ENCODE measurements at regions not wholly inside any gene's neighbourhood (a gene's known extent, or its start where the extent isn't known, plus 50 kb on each side); places are given as distances from the start of the nearest gene placed in this dataset.

DNA sequence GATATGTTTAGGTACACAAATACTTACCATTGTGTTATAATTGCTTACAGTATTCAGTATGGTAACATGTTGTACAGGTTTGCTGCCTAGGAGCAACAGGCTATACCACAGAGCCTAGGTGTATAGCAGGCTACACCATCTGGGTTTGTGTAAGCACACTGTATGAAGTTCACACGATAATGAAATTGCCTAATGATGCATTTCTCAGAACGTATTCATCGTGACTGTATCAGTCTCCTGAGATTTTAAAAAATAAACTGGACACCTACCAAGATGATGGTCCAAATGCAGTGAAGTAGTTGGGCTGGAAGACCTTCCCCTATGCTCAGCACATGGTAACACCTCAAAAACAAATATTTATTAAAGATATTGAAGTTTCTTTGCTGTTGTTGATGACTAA is 103.3 kb upstream of the NFIB start:
- Histone ChIP-seq H3K4me1 (ENCODE audit: insufficient read depth, low read length, poor library complexity, severe bottlenecking) (peaks cover 27% of the 10 kb centered on the region), H3K27ac (ENCODE audit: low read depth, low read length, poor library complexity, severe bottlenecking) (no peak overlapping the region), H3K4me3 (ENCODE audit: low read depth, low read length, poor library complexity, severe bottlenecking) (no peak overlapping the region), H3K36me3 (ENCODE audit: insufficient read depth, low read length, poor library complexity, severe bottlenecking) (no peaks in the 10 kb centered on the region), H3K9me3 (ENCODE audit: low read depth, low read length, poor library complexity, severe bottlenecking) (no peaks in the 10 kb centered on the region), H3K27me3 (replicated peaks; ENCODE audit: insufficient read depth, low read depth, low read length, poor library complexity) (no peaks in the 10 kb centered on the region)
- ChIA-PET CTCF (no interaction called here), POLR2A (ENCODE audit: low non-redundant PET) (no interaction called here)
- intact Hi-C loops (cut with micrococcal nuclease; ENCODE audit: unreplicated experiment), result loop anchor here (5.0 to 10.0 kb wide), 2 partner anchors 95 to 392 kb away; no protein-coding TSS in a partner anchor
- BruUV-seq (replicated peaks), result no TSS peak
- TF ChIP-seq, protein P1, sequence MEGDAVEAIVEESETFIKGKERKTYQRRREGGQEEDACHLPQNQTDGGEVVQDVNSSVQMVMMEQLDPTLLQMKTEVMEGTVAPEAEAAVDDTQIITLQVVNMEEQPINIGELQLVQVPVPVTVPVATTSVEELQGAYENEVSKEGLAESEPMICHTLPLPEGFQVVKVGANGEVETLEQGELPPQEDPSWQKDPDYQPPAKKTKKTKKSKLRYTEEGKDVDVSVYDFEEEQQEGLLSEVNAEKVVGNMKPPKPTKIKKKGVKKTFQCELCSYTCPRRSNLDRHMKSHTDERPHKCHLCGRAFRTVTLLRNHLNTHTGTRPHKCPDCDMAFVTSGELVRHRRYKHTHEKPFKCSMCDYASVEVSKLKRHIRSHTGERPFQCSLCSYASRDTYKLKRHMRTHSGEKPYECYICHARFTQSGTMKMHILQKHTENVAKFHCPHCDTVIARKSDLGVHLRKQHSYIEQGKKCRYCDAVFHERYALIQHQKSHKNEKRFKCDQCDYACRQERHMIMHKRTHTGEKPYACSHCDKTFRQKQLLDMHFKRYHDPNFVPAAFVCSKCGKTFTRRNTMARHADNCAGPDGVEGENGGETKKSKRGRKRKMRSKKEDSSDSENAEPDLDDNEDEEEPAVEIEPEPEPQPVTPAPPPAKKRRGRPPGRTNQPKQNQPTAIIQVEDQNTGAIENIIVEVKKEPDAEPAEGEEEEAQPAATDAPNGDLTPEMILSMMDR (conservative IDR thresholded peaks at IDR 0.05; ENCODE audit: low read depth, low read length), result no peak
- no peak for TF ChIP-seq EZH2 (IDR thresholded peaks at IDR 0.05; ENCODE audit: borderline replicate concordance, low read depth, low read length, poor library complexity, severe bottlenecking)
- no peak for DNase-seq (ENCODE audit: low spot score)

DNA sequence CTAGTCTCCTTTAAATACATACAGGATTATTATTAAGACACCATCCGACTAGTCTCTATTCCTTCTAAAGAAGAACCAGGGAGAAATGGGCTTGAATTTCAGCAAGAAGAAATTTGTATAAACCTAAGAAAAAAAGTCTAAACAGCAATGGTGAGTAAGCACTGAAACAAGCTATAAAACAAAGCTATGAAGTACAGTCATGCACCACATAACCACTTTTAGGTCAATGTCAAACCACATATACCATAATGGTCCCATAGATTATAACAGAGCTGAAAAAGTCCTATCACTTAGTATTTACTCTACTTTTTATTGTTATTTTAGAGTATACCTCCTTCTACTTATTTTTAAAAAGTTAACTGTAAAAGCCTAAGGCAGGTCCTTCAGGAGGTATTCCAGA is 102.0 kb upstream of the NFIB start:
- no peak for DNase-seq (ENCODE audit: low spot score)
- POLR2A ChIA-PET (ENCODE audit: low non-redundant PET), result no interaction called here
- no peak overlapping the region for H3K27ac ChIP-seq (ENCODE audit: low read depth, low read length, poor library complexity, severe bottlenecking)
- CTCF ChIA-PET, result no interaction called here
- intact Hi-C loops (cut with micrococcal nuclease; ENCODE audit: unreplicated experiment), result loop anchor here (5.0 to 10.0 kb wide), 2 partner anchors 94 to 391 kb away; no protein-coding TSS in a partner anchor
- H3K36me3 ChIP-seq (ENCODE audit: insufficient read depth, low read length, poor library complexity, severe bottlenecking), result no peaks in the 10 kb centered on the region
- no TSS peak for BruUV-seq (replicated peaks)
- peaks cover 27% of the 10 kb centered on the region for H3K4me1 ChIP-seq (ENCODE audit: insufficient read depth, low read length, poor library complexity, severe bottlenecking)
- no peaks in the 10 kb centered on the region for H3K9me3 ChIP-seq (ENCODE audit: low read depth, low read length, poor library complexity, severe bottlenecking)
- H3K27me3 ChIP-seq (replicated peaks; ENCODE audit: insufficient read depth, low read depth, low read length, poor library complexity), result no peaks in the 10 kb centered on the region
- no peak overlapping the region for H3K4me3 ChIP-seq (ENCODE audit: low read depth, low read length, poor library complexity, severe bottlenecking)
- TF ChIP-seq, protein P1 (conservative IDR thresholded peaks at IDR 0.05; ENCODE audit: low read depth, low read length), result no peak
- TF ChIP-seq EZH2 (IDR thresholded peaks at IDR 0.05; ENCODE audit: borderline replicate concordance, low read depth, low read length, poor library complexity, severe bottlenecking), result no peak

DNA sequence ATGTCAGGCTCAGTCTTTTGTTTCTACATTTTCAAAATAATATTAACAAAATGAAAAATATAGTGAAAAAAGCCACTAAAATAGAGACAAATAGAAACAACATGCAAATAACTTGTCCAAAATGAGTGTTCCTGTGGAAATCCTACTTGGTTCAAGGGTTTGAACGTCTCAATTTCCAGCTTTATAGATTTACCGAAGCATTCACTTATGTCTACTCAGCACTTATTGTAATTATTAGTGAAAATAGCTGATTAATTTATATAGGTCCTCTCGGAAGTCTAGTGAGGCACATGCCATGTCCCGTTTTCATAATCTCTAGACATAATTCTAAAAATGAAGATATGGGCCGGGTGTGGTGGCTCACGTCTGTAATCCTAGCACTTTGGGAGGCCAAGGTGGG is 99.9 kb upstream of the NFIB start:
- ChIA-PET POLR2A (ENCODE audit: low non-redundant PET) (no interaction called here), CTCF (no interaction called here)
- peaks cover 16% of the 10 kb centered on the region for H3K4me1 ChIP-seq (ENCODE audit: insufficient read depth, low read length, poor library complexity, severe bottlenecking)
- intact Hi-C loops (cut with micrococcal nuclease; ENCODE audit: unreplicated experiment), result loop anchor here (10.0 kb wide), 1 partner anchor 389 kb away; no protein-coding TSS in a partner anchor
- H3K27me3 ChIP-seq (replicated peaks; ENCODE audit: insufficient read depth, low read depth, low read length, poor library complexity), result no peaks in the 10 kb centered on the region
- no peak overlapping the region for H3K4me3 ChIP-seq (ENCODE audit: low read depth, low read length, poor library complexity, severe bottlenecking)
- DNase-seq (ENCODE audit: low spot score), result no peak
- TF ChIP-seq, protein P1 (conservative IDR thresholded peaks at IDR 0.05; ENCODE audit: low read depth, low read length), result no peak
- no peak for TF ChIP-seq EZH2 (IDR thresholded peaks at IDR 0.05; ENCODE audit: borderline replicate concordance, low read depth, low read length, poor library complexity, severe bottlenecking)
- BruUV-seq (replicated peaks), result no TSS peak
- H3K9me3 ChIP-seq (ENCODE audit: low read depth, low read length, poor library complexity, severe bottlenecking), result no peaks in the 10 kb centered on the region
- no peak overlapping the region for H3K27ac ChIP-seq (ENCODE audit: low read depth, low read length, poor library complexity, severe bottlenecking)
- H3K36me3 ChIP-seq (ENCODE audit: insufficient read depth, low read length, poor library complexity, severe bottlenecking), result no peaks in the 10 kb centered on the region
